Smooth muscle cell (in vitro differentiated cells): ENCODE measurements at regions not wholly inside any gene's neighbourhood (a gene's known extent, or its start where the extent isn't known, plus 50 kb on each side); places are given as distances from the start of the nearest gene placed in this dataset.

Source experiments
- DNase-seq: peaks from one replicate; lab custom pipeline; 2025; ENCODE audit not compliant: unreplicated experiment; lab: John Stamatoyannopoulos, UW
- H2AFZ ChIP-seq: fragments of 200-600 bp; sonication (generic); 2 replicates; pipeline ENCODE4 v1.6.0; 2016; ENCODE audit warnings: antibody characterized with exemption, low read depth, mild to moderate bottlenecking
- H3F3A ChIP-seq: fragments of 200-600 bp; sonication (generic); 2 replicates; pipeline ENCODE4 v1.6.0; 2017; ENCODE audit warnings: antibody characterized with exemption, low read depth
- H3K27ac ChIP-seq: fragments of 200-600 bp; sonication (generic); 2 replicates; pipeline ENCODE4 v1.5.1; 2016; ENCODE audit warnings: low read depth, mild to moderate bottlenecking
- H3K27me3 ChIP-seq: fragments of 200-600 bp; sonication (generic); 2 replicates; pipeline ENCODE4 v1.6.1; 2016; ENCODE audit warnings: low read depth, mild to moderate bottlenecking
- H3K36me3 ChIP-seq: fragments of 200-600 bp; sonication (generic); 2 replicates; pipeline ENCODE4 v1.5.1; 2016; ENCODE audit warnings: low read depth
- H3K4me1 ChIP-seq: fragments of 200-600 bp; sonication (generic); 2 replicates; pipeline ENCODE4 v1.5.1; 2016; ENCODE audit warnings: low read depth
- H3K4me2 ChIP-seq: fragments of 200-600 bp; sonication (generic); 2 replicates; pipeline ENCODE4 v1.6.0; 2016; ENCODE audit warnings: mild to moderate bottlenecking
- H3K4me3 ChIP-seq: fragments of 200-600 bp; sonication (generic); 2 replicates; pipeline ENCODE4 v1.5.1; 2016; ENCODE audit warnings: mild to moderate bottlenecking
- H3K79me2 ChIP-seq: fragments of 200-600 bp; sonication (generic); 2 replicates; pipeline ENCODE4 v1.6.0; 2016; ENCODE audit warnings: low read depth, mild to moderate bottlenecking
- H3K9ac ChIP-seq: fragments of 200-600 bp; sonication (generic); 2 replicates; pipeline ENCODE4 v1.6.0; 2016; ENCODE audit warnings: low read depth
- H3K9me3 ChIP-seq: fragments of 200-600 bp; sonication (generic); replicated peaks from 2 replicates; pipeline ENCODE4 v1.5.1; 2016; ENCODE audit warnings: low read depth
- H4K20me1 ChIP-seq: fragments of 200-600 bp; sonication (generic); 2 replicates; pipeline ENCODE4 v1.6.0; 2016; ENCODE audit warnings: low read depth
- WGBS: methylation state at CpG from one replicate; pipeline ENCODE4 v1.1.7; 2016; ENCODE audit warnings: low lambda C conversion rate; 5-methylcytosine and 5-hydroxymethylcytosine counted together
- TF ChIP-seq, protein P1 (sequence below): fragments of 200-600 bp; sonication (generic); IDR thresholded peaks from 2 replicates; pipeline ENCODE4 v1.5.1; 2017; ENCODE audit warnings: borderline replicate concordance, mild to moderate bottlenecking, antibody characterized with exemption; ENCODE audit not compliant: insufficient read depth, poor library complexity, severe bottlenecking

GRCh38 chr11:45385844-45386243, 99.7 kb upstream of the SYT13 start:
- Histone ChIP-seq H3K4me2 (no peak overlapping the region), H3K79me2 (no peaks in the 10 kb centered on the region), H3K9me3 (no peaks in the 10 kb centered on the region), H3K9ac (no peak overlapping the region), H4K20me1 (no peaks in the 10 kb centered on the region), H3K36me3 (no peaks in the 10 kb centered on the region), H3K4me3 (no peak overlapping the region), H2AFZ (no peak overlapping the region), H3K27me3 (peaks cover 8% of the 10 kb centered on the region), H3K4me1 (peaks cover 9% of the 10 kb centered on the region), H3K27ac (no peak overlapping the region), H3F3A (no peaks in the 10 kb centered on the region)
- no peak for DNase-seq
- WGBS, result 83% methylated on average over 5 of the region's 5 CpGs
- TF ChIP-seq, protein P1, sequence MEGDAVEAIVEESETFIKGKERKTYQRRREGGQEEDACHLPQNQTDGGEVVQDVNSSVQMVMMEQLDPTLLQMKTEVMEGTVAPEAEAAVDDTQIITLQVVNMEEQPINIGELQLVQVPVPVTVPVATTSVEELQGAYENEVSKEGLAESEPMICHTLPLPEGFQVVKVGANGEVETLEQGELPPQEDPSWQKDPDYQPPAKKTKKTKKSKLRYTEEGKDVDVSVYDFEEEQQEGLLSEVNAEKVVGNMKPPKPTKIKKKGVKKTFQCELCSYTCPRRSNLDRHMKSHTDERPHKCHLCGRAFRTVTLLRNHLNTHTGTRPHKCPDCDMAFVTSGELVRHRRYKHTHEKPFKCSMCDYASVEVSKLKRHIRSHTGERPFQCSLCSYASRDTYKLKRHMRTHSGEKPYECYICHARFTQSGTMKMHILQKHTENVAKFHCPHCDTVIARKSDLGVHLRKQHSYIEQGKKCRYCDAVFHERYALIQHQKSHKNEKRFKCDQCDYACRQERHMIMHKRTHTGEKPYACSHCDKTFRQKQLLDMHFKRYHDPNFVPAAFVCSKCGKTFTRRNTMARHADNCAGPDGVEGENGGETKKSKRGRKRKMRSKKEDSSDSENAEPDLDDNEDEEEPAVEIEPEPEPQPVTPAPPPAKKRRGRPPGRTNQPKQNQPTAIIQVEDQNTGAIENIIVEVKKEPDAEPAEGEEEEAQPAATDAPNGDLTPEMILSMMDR, result no peak

GRCh38 chr11:45385423-45385822, 99.3 kb upstream of the SYT13 start:
- no peaks in the 10 kb centered on the region for H3F3A ChIP-seq
- peaks cover 9% of the 10 kb centered on the region for H3K4me1 ChIP-seq
- no peak overlapping the region for H3K27ac ChIP-seq
- peaks cover 8% of the 10 kb centered on the region for H3K27me3 ChIP-seq
- H3K79me2 ChIP-seq, result no peaks in the 10 kb centered on the region
- no peaks in the 10 kb centered on the region for H4K20me1 ChIP-seq
- DNase-seq, result no peak
- H3K9ac ChIP-seq, result no peak overlapping the region
- no peak overlapping the region for H2AFZ ChIP-seq
- TF ChIP-seq, protein P1, result no peak
- H3K36me3 ChIP-seq, result no peaks in the 10 kb centered on the region
- no peaks in the 10 kb centered on the region for H3K9me3 ChIP-seq
- H3K4me2 ChIP-seq, result no peak overlapping the region
- WGBS, result 93% methylated on average over 9 of the region's 9 CpGs
- no peak overlapping the region for H3K4me3 ChIP-seq

DNA sequence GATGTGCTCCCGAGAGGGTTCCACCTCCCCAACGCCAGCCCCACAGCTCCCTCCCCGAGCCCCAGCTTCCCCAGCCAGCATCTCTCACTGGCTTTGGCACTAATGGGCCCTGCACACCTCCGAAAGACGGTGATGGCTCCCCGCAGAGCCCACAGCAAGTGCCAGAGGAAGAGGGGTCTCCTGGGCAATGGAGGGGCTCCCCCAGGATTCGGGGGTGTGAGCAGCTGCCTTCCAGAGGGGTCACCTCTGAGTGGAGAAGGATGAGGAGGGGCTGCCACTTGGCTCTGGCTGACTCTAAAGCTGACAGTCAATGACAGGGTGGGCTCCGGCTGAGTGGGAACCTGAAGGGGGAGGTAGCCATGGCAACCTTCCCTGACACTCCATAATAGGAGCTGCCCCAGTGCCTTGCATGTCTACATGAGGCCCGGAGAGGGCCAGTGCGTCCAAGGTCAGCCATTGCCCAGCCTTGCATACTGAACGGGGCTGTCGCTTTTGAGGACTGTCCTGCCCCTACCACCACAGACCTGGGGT, 98.6 kb upstream of the SYT13 start:
- DNase-seq, result no peak
- no peak overlapping the region for H2AFZ ChIP-seq
- 81% methylated on average over 12 of the region's 12 CpGs for WGBS
- H3K27ac ChIP-seq, result no peak overlapping the region
- no peaks in the 10 kb centered on the region for H3K36me3 ChIP-seq
- H3K4me2 ChIP-seq, result no peak overlapping the region
- peaks cover 8% of the 10 kb centered on the region for H3K27me3 ChIP-seq
- no peak overlapping the region for H3K4me3 ChIP-seq
- TF ChIP-seq, protein P1, result no peak
- H3F3A ChIP-seq, result no peaks in the 10 kb centered on the region
- H3K79me2 ChIP-seq, result no peaks in the 10 kb centered on the region
- no peak overlapping the region for H3K9ac ChIP-seq
- no peaks in the 10 kb centered on the region for H3K9me3 ChIP-seq
- no peaks in the 10 kb centered on the region for H4K20me1 ChIP-seq
- H3K4me1 ChIP-seq, result peaks cover 9% of the 10 kb centered on the region

- H3K4me1 ChIP-seq, result peaks cover 9% of the 10 kb centered on the region
- no peak overlapping the region for H3K27ac ChIP-seq
- TF ChIP-seq, protein P1, result no peak
- H3K9ac ChIP-seq, result no peak overlapping the region
- H3F3A ChIP-seq, result no peaks in the 10 kb centered on the region
- H3K36me3 ChIP-seq, result no peaks in the 10 kb centered on the region
- H2AFZ ChIP-seq, result no peak overlapping the region
- H3K27me3 ChIP-seq, result peaks cover 8% of the 10 kb centered on the region
- H3K4me2 ChIP-seq, result no peak overlapping the region
- no peak overlapping the region for H3K4me3 ChIP-seq
- no peaks in the 10 kb centered on the region for H4K20me1 ChIP-seq
- whole genome bisulfite sequencing, result 80% methylated on average over 4 of the region's 4 CpGs
- H3K79me2 ChIP-seq, result no peaks in the 10 kb centered on the region
- DNase-seq, result no peak
- H3K9me3 ChIP-seq, result no peaks in the 10 kb centered on the region
Observed at GRCh38 chr11:45384016-45384415, 97.9 kb upstream of the SYT13 start.
